GM19324 (cell line): ENCODE measurements at regions not wholly inside any gene's neighbourhood (a gene's known extent, or its start where the extent isn't known, plus 50 kb on each side); places are given as distances from the start of the nearest gene placed in this dataset.
"Not testable (repeated sequence)": the region's sequence is repeated elsewhere in the genome, so short reads cannot be mapped to it uniquely, and the experiment has no call there.

ENCODE experiments used
- ATAC-seq: cut with Tn5 transposase; IDR thresholded peaks from one replicate; pipeline ENCODE4 v1.9.1; 2021; ENCODE audit warnings: mild to moderate bottlenecking, moderate library complexity; ENCODE audit not compliant: unreplicated experiment, low FRiP score

DNA sequence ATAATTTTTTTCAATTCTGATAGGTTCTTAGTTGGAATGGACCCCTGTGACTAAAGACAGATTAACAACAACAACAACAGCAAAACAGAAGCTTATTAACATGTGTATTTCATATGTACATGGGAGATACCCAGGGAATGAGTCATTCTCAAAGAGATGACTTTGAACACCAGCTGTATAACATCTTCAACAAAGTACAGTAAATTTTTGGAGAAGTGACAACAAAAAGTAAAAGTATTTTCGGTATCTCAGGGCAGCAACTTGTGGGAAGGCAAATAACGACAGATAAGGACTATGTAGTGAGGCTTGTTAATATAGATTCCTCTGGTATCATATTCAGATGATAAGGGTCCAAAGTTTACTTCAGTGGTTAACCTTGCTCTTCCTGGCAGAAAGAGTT lies 573.4 kb upstream of the RAG2 start:
- no peak for ATAC-seq

DNA sequence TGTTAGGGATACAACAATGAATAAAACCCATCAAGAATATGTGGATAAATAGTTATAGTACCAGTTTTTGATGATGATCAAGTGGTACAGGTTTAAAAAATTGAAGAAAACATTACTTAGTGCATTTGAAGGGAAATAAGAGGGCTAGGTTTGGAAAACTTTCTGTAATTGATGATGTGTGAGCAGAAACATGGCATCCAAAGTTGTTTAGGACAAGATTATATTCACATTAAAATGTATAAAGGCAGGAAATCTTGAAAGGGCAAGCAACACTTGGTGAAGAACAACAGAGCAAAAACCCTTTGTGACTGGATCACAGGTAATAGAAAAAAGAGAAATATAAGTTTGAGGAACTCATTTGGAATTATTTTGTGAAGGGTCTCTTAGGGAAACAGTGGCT lies 572.3 kb upstream of the RAG2 start:
- ATAC-seq: no peak

DNA sequence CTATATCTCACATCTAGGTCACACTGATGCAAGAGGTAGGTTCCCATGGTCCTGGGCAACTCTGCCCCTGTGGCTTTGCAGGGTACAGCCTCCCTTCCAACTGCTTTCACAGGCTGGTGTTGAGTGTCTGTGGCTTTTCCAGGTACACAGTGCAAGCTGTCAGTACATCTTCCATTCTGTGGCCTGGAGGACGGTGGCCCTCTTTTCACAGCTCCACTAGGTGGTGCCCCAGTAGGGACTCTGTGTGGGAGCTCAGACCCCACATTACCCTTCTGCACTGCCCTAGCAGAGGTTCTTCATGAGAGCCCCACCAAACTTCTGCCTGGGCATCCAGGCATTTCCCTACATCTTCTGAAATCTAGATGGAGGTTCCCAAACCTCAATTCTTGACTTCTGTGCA lies 547.4 kb upstream of the RAG2 start:
- not testable (repeated sequence) for ATAC-seq

DNA sequence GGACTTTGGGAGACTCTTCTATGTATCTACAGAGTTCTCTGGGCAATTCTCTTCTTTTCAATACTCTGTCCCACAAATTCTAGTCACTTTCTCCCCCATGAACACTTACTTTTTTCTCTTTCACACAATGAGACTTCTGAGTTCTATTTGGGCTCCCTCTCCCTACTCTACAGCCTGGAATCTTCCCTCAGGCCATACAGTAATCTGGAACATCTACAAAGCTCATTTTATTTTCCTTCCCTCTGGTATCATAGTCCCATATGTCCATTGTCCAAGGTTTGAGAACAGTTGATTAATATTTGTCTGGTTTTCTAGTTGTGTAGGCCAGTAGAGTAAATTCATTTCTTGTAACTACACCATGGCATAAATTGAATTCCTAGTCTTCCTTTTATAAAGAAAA lies 544.6 kb upstream of the RAG2 start:
- ATAC-seq: no peak

DNA sequence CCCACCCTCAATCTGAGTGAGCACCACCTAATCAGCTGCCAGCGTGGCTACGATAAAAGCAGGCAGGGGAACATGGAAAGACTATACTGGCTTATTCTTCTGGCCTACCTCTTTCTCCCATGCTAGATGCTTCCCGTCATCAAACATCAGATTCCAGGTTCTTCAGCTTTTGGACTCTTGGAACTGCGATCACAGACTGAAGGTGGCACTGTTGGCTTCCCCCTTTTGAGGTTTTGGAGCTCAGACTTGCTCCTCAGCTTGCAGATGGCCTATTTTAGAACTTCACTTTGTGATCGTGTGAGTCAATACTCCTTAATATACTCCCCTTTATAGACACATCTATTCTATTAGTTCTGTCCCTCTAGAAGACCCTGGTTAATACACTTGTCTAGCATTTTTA lies 543.7 kb upstream of the RAG2 start:
- no peak for ATAC-seq

DNA sequence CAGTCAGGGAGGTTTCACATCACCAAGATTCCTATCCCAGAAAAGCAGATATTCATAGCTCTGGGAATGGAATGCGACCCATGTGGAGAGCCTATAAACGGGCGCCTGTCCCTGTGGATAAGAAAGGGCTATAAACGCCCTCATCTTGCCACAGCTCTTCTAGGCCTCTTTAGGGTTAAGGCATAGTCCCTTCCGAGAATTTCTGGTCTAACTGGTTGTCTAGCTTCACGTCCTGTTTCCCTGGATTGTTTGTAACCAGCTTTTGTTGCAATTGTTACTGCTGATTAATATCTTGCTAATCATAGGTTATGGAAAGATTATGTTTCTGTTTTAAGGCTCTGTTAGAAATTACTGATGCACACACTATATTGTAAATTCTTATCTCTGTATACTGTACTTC lies 537.6 kb upstream of the RAG2 start:
- ATAC-seq: not testable (repeated sequence)

DNA sequence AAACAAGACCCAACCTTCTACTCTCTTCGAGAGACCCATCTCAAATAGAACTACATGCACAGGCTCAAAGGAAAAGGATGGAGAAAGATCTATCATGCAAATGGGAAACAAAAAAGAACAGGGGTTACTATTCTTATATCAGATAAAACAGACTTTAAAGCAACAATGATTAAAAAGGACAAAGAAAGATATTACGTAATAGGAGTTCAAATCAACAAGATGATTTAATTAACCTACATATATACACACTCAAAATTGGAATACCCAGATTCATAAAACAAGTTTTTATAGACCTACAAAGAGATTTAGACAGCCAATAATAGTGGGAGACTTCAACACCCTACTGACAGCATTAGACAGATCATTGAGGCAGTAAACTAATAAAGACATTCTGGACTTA lies 536.6 kb upstream of the RAG2 start:
- no peak for ATAC-seq

DNA sequence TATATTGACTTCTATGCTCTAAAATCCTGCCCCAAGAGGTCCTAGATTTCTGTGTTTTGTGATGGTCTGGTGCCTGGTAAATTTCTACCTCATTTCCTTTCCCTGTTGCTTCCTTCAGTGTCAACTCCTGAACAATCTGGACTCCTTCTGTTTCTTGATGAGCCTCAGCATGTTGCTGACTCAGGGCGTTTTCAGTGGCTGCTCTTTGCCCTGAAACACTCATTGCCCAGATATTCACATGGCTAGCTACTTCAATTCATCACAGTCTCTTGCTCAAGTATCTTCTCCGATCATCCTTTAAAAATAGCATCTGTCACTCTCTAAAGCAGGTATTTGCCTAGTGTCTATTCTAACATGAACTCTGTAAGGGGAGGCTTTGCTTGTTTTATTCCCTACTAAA lies 526.3 kb upstream of the RAG2 start:
- no peak for ATAC-seq

DNA sequence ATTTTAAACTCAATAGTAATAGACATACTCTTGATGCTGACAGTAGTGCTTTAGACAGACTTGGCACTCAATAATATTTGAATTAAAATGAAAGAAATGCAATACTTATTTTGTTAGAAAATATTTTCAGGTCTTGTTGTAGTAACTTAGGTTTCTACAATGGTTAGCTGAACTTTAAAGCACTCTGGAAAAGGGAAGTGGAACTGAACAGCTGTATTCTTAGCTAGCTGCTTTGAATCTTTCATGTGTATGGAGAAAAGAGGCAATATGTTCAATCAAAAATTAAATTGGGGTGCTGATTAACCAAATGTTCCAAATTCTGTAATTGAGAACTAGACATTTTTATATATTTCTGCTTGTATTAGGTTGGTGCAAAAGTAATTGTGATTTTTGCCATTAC lies 517.9 kb upstream of the RAG2 start:
- ATAC-seq: no peak

DNA sequence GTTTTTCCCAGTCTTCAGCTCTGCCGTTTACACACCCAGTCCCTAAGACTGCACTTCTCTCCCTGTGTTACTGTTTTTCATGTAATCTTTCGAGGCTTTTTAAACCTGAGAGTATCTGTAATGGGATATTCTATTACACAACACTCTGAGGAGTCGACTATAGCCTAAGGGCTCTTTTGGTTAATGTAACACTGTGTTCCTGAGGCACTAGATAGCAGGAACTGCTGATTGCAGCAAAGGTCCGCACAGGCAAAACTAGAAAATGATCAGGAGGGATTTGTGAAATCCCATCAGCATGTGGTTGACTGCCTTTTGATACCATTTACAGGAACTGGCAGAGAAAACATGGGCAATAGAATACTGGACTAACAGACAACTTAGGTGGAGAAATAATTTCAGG lies 512.3 kb upstream of the RAG2 start:
- ATAC-seq: no peak

DNA sequence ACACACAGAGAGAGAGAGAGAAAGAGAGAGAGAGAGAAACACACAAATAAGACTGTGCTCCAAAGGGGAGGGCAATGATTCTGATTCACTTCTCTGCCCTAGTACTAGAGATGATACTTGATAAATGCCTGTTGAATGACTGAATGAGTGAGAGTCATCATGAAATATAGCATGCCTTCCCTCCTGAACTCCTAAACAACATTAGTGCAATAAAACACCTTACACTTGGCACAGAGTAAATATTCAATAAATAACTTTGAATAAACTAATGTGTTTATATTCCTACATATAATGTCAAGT lies 511.2 kb upstream of the RAG2 start:
- no peak for ATAC-seq

DNA sequence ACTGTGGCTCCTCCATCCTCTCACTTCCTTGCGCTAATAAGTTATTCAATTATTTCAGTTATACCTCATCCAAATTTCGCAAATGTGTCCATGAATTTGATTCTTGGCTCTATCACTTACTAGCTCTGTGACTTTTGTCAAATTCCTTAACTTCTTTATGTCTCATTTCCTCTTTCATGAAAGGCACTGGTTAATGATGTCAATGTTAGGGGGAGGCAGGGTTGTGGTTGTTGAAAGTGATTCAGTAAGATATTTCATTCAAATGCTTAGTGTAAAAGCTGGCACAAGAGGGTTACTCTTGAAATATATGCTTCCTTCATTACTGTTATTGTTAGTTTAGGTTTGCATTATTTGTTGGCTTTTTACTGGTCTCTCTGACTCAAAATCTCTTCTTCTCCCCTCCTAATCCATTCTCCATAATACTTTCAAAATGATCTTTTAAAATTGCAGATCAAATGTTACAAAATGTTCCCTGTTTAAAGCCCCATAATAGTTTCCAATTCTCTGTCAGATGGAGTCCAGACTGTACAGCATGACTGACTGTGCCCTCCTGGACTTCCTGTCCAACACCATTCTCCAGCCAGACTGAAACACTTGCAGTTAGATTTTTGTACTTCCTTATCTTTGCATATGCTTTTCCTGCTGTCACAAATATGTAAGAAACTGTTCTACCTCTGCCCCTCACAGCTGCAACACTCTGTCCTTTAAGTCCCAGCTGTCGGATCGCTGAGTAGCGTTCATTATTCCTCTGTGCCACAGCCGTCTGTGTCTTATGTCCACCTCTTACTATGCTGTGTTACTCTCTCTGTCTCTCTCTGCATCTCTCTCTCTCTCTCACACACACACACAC lies 510.6 kb upstream of the RAG2 start:
- no peak for ATAC-seq

DNA sequence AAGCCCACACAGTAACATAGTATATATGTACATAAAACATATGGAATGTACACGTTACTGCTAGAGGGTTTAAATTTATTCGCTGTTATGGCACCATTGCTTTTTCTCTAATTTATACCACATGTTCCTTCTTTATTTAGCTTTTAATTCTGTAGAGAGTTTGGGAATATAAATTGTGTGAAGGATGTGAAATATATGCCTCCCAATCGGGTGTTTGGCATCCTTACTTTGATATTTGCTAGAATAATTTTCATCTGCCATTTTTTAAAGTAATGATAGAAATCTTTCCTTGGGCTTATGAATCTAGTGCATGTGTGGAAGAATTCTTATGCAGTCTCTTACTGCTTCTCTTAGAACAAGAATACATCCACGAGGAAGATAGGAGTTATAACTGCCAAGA lies 509.8 kb upstream of the RAG2 start:
- no peak for ATAC-seq

DNA sequence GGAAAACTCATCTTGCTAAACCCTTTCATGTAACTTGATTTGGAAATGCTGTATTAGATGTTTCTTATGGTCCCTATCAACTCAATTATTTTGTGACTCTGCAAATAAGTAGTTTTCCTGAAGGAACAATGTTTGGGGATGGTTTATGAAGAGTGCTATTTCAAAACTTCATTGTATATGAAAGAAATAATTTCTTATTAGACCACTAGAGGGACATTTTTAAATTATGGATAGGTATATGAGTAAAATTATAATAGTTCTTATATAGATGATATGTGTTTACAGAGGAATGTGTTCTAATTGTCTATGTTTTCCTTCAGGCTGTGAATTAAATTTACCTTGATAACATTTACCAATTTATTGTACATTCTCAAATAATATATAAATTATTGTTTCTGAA lies 509.4 kb upstream of the RAG2 start:
- ATAC-seq: no peak

DNA sequence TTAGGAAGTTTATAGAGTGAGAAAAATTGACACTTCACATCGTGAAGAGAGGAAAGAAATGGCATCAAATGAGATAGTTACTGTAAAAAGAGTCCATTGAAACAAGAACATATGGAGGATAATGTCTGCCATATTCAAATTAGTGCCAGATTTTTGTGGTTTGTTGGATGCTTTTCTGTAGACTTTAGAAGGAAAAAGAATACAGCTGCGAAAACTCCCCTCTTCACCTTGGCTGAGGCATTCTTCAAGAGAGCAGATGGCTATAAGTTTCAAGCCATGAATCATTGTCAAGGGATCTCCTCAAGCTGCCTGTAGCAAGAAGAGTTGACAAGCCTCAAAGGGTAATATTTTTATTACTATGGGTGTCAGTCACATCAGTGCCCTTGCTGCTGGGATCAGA lies 507.4 kb upstream of the RAG2 start:
- ATAC-seq: no peak

DNA sequence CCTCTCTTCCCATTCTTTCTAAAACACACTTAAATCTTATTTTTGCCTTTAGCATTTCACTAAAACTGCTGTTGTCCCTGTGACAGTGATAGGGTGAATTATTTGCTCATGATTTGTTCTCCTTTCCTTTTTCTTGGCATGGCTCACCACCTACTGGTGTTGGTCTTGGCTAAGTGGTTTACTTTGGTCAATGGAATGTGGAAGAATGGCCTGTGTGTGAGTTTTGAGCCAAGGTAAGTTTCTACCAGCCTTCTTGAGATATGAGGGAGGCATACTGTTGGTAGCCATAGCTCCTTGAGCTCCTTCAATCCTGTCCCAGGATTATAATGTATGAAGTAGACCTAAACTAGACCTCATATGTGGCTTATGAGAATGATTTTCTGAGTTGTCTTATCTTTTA lies 506.3 kb upstream of the RAG2 start:
- ATAC-seq: no peak

DNA sequence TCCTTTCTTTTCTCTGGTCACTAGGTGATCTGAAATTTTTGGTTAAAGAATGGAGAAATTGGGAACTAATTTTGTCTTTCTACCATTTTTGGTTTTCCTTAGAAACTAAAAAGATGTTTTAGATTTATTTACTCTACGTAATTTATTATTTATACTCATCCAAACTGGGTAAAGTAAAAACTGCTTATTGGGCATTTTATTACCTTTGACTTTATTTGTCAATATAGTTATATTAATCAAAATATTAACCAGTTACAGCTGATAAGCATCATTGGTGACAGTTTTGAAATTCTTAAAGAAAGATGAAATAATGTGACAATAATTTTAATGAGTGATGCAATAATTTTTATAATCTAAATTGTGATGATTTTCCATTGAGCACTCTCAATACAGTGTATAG lies 502.0 kb upstream of the RAG2 start:
- ATAC-seq: no peak

DNA sequence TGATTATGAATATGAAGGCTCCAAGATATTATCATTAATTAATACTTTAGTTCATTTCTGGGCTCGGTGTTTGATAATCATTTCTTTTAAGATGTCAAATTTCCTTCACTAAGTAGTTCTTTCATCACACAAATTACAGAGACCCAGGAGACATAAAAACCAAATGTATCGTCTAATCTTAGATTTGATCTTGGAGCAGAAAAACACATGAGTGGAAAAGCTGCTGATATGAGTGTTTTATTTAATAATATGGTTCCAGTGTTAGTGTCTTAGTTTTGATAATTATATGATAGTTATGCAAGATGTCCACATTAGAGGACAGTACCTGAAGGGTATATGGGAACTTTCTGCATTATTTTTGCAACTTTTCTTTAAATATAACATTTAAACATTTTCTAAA lies 494.5 kb upstream of the RAG2 start:
- ATAC-seq: no peak

DNA sequence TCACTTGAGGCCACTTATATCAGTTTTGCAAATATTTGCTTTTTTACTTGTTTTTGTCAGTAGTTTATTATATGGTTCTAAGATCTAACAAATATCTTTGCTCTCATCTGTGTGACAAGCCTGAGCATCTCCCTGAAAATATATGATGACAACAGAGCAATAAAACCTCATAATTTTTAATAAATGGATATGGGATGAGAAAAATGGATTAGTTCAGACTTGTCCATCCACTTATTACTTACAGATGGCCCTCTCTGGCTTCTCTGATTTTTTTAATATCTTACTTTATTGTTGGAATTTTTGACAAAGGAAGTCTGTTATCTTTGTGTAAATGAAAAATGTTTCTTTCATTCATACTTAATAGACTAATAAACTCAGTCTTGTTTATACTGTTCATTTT lies 491.4 kb upstream of the RAG2 start:
- no peak for ATAC-seq

DNA sequence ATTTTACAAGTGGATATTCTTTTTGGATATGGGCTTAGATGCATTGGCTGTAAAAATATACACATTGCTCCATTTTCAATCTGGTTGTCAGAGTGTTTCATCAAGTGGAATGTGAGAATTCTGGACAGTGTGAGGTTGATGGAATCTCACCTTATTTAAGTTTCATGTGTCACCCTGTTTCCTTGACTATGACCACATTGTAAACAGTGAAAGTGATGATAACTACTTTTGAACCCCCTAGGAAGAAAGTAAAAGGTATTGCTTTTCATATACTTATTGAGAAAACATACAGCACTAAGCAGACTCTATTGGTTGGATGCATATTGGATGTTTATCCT lies 490.5 kb upstream of the RAG2 start:
- no peak for ATAC-seq

DNA sequence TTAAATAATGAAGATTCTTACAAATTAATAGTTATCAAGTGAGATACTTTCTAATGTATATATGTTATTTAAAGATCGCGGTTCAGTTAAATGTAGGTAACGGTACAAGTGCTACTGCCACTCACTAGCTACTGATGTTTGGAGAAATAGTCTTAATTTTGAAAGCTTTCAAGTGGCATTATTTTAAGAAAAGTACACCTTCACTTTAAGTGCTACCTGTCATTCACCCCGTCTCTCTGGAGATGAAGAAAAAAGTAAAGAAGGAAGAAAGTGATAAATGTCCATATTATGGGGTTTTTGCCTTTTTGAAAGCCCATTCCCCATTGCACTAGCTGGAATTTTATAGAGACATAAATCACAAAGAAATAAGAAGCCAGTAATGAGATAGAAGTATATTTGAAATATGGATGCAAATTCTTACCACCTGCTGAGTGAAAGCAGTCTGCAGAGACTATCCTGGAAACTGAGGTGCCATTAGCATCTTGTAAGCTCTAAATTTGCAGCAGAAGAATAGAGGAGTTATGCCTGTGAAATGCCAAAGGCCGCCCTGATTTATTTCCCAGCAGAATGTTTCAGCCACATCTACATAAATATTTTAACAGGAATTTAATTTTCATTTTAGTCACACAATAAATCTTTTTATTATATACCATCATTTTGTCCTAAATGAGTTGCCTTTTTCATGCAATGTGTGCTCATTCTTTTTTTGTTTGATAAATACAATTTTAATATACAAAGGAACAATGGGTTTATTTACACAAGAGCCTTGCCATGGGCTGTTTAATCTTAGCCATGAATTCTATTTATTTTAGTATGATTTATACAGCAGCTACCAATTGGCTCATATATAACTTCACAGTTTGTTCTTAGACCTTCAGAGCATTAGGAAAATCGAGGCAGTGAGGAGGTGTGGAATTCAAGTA lies 489.9 kb upstream of the RAG2 start:
- no peak for ATAC-seq

DNA sequence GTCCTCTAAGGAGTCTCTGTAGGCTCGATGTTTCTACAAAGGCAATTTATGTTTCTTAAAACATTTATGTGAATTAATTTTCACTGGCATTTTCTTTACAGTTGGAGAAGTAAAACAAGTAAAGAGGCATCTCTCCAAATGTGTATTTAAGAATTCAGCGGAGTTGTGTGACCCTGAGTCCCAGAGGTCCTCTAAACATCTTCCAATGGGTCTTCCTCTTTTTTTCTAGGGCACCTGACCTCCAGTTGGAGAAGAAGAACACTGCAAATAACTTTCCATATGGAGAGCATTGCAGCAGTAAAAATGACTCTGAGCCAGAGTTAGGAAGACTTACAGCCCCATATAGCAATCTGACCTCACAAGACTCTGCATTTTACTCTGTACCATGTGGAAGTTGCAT lies 480.5 kb upstream of the RAG2 start:
- ATAC-seq: no peak
